H1 (cell line): ENCODE measurements at regions not wholly inside any gene's neighbourhood (a gene's known extent, or its start where the extent isn't known, plus 50 kb on each side); places are given as distances from the start of the nearest gene placed in this dataset.

Experiments
- CTCF ChIA-PET: fragments of 300-600 bp; sonication (Branson Sonifier 250); formaldehyde crosslinking; loops from one replicate; lab custom pipeline; 2021; ENCODE audit not compliant: partially characterized antibody; lab: Charles Lee
- POLR2A ChIA-PET: fragments of 300-600 bp; sonication (Branson Sonifier 250); formaldehyde crosslinking; loops from one replicate; lab custom pipeline; 2021; ENCODE audit warnings: inconsistent platforms; ENCODE audit not compliant: partially characterized antibody; lab: Charles Lee
- DNase-seq, 2 experiments: peaks; one replicate each; pipeline versions ENCODE4 v3.0.0 to v3.0.0-alpha.2; 2010 to 2022; ENCODE audit warnings: low spot score in 2 of 2, low read depth in 1 of 2, mixed read lengths in 1 of 2
- FAIRE-seq: peaks from 2 replicates; lab custom pipeline; 2011; peaks lifted over from hg19 to GRCh38; lab: Jason Lieb, UNC
- H2AFZ ChIP-seq: 2 replicates; pipeline ENCODE4 v1.8.1; 2012; ENCODE audit warnings: low read length, inconsistent platforms
- H2AK5ac ChIP-seq: 2 replicates; pipeline ENCODE4 v1.6.1; 2013; ENCODE audit warnings: low read depth, low read length
- H2BK120ac ChIP-seq: replicated peaks from 2 replicates; pipeline ENCODE3; 2013; ENCODE audit warnings: low read depth, low read length, inconsistent platforms
- H2BK12ac ChIP-seq: 2 replicates; pipeline ENCODE4 v1.6.1; 2013; ENCODE audit warnings: low read depth, low read length
- H2BK15ac ChIP-seq: 2 replicates; pipeline ENCODE4 v1.6.1; 2013; ENCODE audit warnings: low read length
- H2BK20ac ChIP-seq: 2 replicates; pipeline ENCODE4 v1.6.1; 2013; ENCODE audit warnings: low read length
- H2BK5ac ChIP-seq: 2 replicates; pipeline ENCODE4 v1.6.1; 2013; ENCODE audit warnings: low read depth, low read length
- H3K14ac ChIP-seq: 2 replicates; pipeline ENCODE4 v1.6.1; 2013; ENCODE audit warnings: inconsistent platforms; ENCODE audit not compliant: insufficient read length
- H3K18ac ChIP-seq: 2 replicates; pipeline ENCODE4 v1.6.1; 2013; ENCODE audit warnings: low read length; ENCODE audit errors: extremely low read depth
- H3K23ac ChIP-seq: 2 replicates; pipeline ENCODE4 v1.6.1; 2013; ENCODE audit warnings: inconsistent platforms; ENCODE audit not compliant: insufficient read length
- H3K23me2 ChIP-seq: 2 replicates; pipeline ENCODE4 v1.6.1; 2013; ENCODE audit warnings: low read depth, low read length
- H3K27ac ChIP-seq: 2 replicates; pipeline ENCODE4 v1.6.1; 2011; ENCODE audit warnings: low read depth, low read length, inconsistent platforms
- H3K27me3 ChIP-seq, 4 experiments: replicated peaks in 1 of 4; 1 replicate in 1 of 4; 2 replicates in 3 of 4; pipeline versions ENCODE4 v1.6.1 to v1.8.1; 2011 to 2013; ENCODE audit warnings: low read length in 3 of 4, mild to moderate bottlenecking in 3 of 4, inconsistent platforms in 2 of 4, mixed read lengths in 2 of 4, moderate library complexity in 1 of 4; ENCODE audit not compliant: control insufficient read depth in 3 of 4, insufficient read depth in 3 of 4; ENCODE audit errors: extremely low read depth in 1 of 4
- H3K36me3 ChIP-seq, 4 experiments: 2 replicates each; pipeline versions ENCODE4 v1.6.1 to v1.8.1; 2011 to 2013; ENCODE audit warnings: mild to moderate bottlenecking in 4 of 4, low read length in 3 of 4, moderate library complexity in 2 of 4, control low read depth in 1 of 4, inconsistent platforms in 1 of 4; ENCODE audit not compliant: insufficient read depth in 4 of 4, control insufficient read depth in 2 of 4
- H3K4ac ChIP-seq: replicated peaks from 2 replicates; pipeline ENCODE3; 2013; ENCODE audit warnings: low read length, low read depth, mixed read lengths, inconsistent platforms; ENCODE audit not compliant: insufficient read length
- H3K4me1 ChIP-seq, 4 experiments: replicated peaks in 1 of 4; 1 replicate in 1 of 4; 2 replicates in 3 of 4; pipeline versions ENCODE4 v1.6.1 to v1.8.1; 2011 to 2013; ENCODE audit warnings: low read length in 3 of 4, inconsistent platforms in 2 of 4, mixed read lengths in 1 of 4; ENCODE audit not compliant: insufficient read depth in 4 of 4, control insufficient read depth in 3 of 4
- H3K4me2 ChIP-seq, 2 experiments: 2 replicates each; pipeline versions ENCODE4 v1.6.1 to v1.8.1; 2011 to 2013; ENCODE audit warnings: low read depth in 2 of 2, low read length in 2 of 2, control low read depth in 1 of 2, inconsistent platforms in 1 of 2, mild to moderate bottlenecking in 1 of 2; ENCODE audit not compliant: insufficient read depth in 1 of 2
- H3K4me3 ChIP-seq, 4 experiments: fragments of 200-600, 300-600 bp in 1 of 4; sonication (generic), shearing (Covaris generic), sonication (Bioruptor Twin) in 1 of 4; 2 replicates each; pipeline versions ENCODE4 v1.5.1 to v1.8.1; 2011 to 2016; ENCODE audit warnings: low read length in 4 of 4, low read depth in 3 of 4, control low read depth in 2 of 4, inconsistent platforms in 2 of 4, mild to moderate bottlenecking in 2 of 4, mixed read lengths in 1 of 4, moderate library complexity in 1 of 4; ENCODE audit not compliant: insufficient read depth in 2 of 4; ENCODE audit errors: extremely low read depth in 1 of 4
- H3K56ac ChIP-seq: replicated peaks from 2 replicates; pipeline ENCODE3; 2013; ENCODE audit warnings: low read depth, mild to moderate bottlenecking, mixed read lengths, low read length, inconsistent platforms; ENCODE audit not compliant: insufficient read length
- H3K79me1 ChIP-seq: 2 replicates; pipeline ENCODE4 v1.6.1; 2013; ENCODE audit warnings: low read depth, low read length, control low read depth
- H3K79me2 ChIP-seq, 2 experiments: 2 replicates each; pipeline versions ENCODE4 v1.6.1 to v1.8.1; 2012 to 2013; ENCODE audit warnings: low read length in 2 of 2, mild to moderate bottlenecking in 2 of 2, inconsistent platforms in 1 of 2; ENCODE audit not compliant: insufficient read depth in 2 of 2, control insufficient read depth in 1 of 2
- H3K9ac ChIP-seq, 4 experiments: replicated peaks in 1 of 4; 1 replicate in 1 of 4; 2 replicates in 3 of 4; pipeline versions ENCODE4 v1.6.1 to v1.8.1; 2011 to 2013; ENCODE audit warnings: low read depth in 3 of 4, low read length in 3 of 4, control low read depth in 2 of 4, mild to moderate bottlenecking in 2 of 4, moderate library complexity in 2 of 4, inconsistent platforms in 1 of 4; ENCODE audit errors: extremely low read depth in 1 of 4
- H3K9me3 ChIP-seq, 2 experiments: 2 replicates each; pipeline versions ENCODE4 v1.6.1 to v1.8.1; 2012 to 2013; ENCODE audit warnings: mild to moderate bottlenecking in 2 of 2, moderate library complexity in 2 of 2, control low read depth in 1 of 2, inconsistent platforms in 1 of 2, low read depth in 1 of 2, low read length in 1 of 2, mixed read lengths in 1 of 2; ENCODE audit not compliant: insufficient read depth in 2 of 2
- H4K20me1 ChIP-seq, 2 experiments: replicated peaks in 1 of 2; 2 replicates each; pipeline versions ENCODE3 to v1.8.1; 2011 to 2013; ENCODE audit warnings: inconsistent platforms in 2 of 2, low read length in 2 of 2, mild to moderate bottlenecking in 1 of 2; ENCODE audit not compliant: insufficient read depth in 2 of 2, control insufficient read depth in 1 of 2
- H4K5ac ChIP-seq: 2 replicates; pipeline ENCODE4 v1.6.1; 2013; ENCODE audit warnings: low read length, low read depth, mixed read lengths, inconsistent platforms; ENCODE audit not compliant: insufficient read length
- H4K8ac ChIP-seq: 2 replicates; pipeline ENCODE4 v1.8.0; 2013; ENCODE audit warnings: mild to moderate bottlenecking, moderate library complexity, low read length, inconsistent platforms; ENCODE audit not compliant: insufficient read depth; ENCODE audit errors: extremely low read depth
- H4K91ac ChIP-seq: replicated peaks from 2 replicates; pipeline ENCODE3; 2013; ENCODE audit warnings: low read length, mixed read lengths, inconsistent platforms; ENCODE audit not compliant: insufficient read length
- BACH1 ChIP-seq: IDR thresholded peaks from 2 replicates; pipeline ENCODE4 v1.6.1; 2012; ENCODE audit warnings: low read length, improper control_type of control experiment
- CBX5 ChIP-seq: fragments of 300-800, 300-1000 bp; sonication (generic); IDR thresholded peaks from 2 replicates; pipeline ENCODE4 v1.7.1; 2016; ENCODE audit warnings: antibody characterized with exemption, low read length, low read depth
- CTCF ChIP-seq, 3 experiments: IDR thresholded peaks; 1 replicate in 2 of 3; 2 replicates in 1 of 3; pipeline versions ENCODE4 v1.5.1 to v1.6.1; 2011; ENCODE audit warnings: low read length in 3 of 3, mild to moderate bottlenecking in 3 of 3, inconsistent platforms in 2 of 3, low read depth in 1 of 3, moderate library complexity in 1 of 3; ENCODE audit not compliant: insufficient read depth in 1 of 3; ENCODE audit errors: control extremely low read depth in 1 of 3
- HDAC6 ChIP-seq: IDR thresholded peaks from one replicate; pipeline ENCODE4 v1.7.1; 2012; ENCODE audit warnings: low read depth, mild to moderate bottlenecking, inconsistent platforms, low read length, moderate library complexity
- KDM5A ChIP-seq: fragments of 200-600 bp; IDR thresholded peaks from 2 replicates; pipeline ENCODE4 v1.7.1; 2012; ENCODE audit warnings: mild to moderate bottlenecking, low read length, inconsistent platforms, mixed read lengths
- POU5F1 ChIP-seq: IDR thresholded peaks from 2 replicates; pipeline ENCODE4 v1.6.1; 2011; ENCODE audit warnings: low read depth, mild to moderate bottlenecking, low read length, moderate library complexity
- RXRA ChIP-seq: IDR thresholded peaks from 2 replicates; pipeline ENCODE4 v1.6.1; 2011; ENCODE audit warnings: low read depth, mild to moderate bottlenecking, low read length, moderate library complexity; ENCODE audit not compliant: insufficient read depth
- SP2 ChIP-seq: IDR thresholded peaks from 2 replicates; pipeline ENCODE4 v1.6.1; 2012; ENCODE audit warnings: mild to moderate bottlenecking, low read length, inconsistent platforms
- TAF1 ChIP-seq: IDR thresholded peaks from 2 replicates; pipeline ENCODE4 v1.6.1; 2011; ENCODE audit warnings: mild to moderate bottlenecking, low read depth, low read length
- TAF7 ChIP-seq: optimal IDR thresholded peaks from 2 replicates; pipeline ENCODE3; 2011; ENCODE audit warnings: low read depth, mild to moderate bottlenecking, inconsistent platforms, low read length, moderate library complexity, borderline replicate concordance
- whole genome bisulfite sequencing, 2 experiments: shearing (Covaris generic) in 1 of 2; methylation state at CpG; one replicate each; pipeline versions ENCODE4 v1.1.6 to v1.1.7; 2013 to 2015; ENCODE audit warnings: low lambda C conversion rate in 2 of 2, mixed read lengths in 2 of 2, inconsistent platforms in 1 of 2, low coverage in 1 of 2, missing lambda C conversion rate in 1 of 2; ENCODE audit not compliant: insufficient replicate concordance in 2 of 2, insufficient coverage in 1 of 2, insufficient read length in 1 of 2; ENCODE audit errors: extremely low coverage in 1 of 2, missing lambda C conversion rate in 1 of 2; 5-methylcytosine and 5-hydroxymethylcytosine counted together

- H3K9ac ChIP-seq = no peak overlapping the region
- H3K9me3 ChIP-seq = no peaks in the 10 kb centered on the region
- WGBS, 2 experiments = 88% methylated on average over 7 of the region's 7 CpGs; no CpG with 5 or more reads in 1 of the 2 experiments
- FAIRE-seq = no peak
- H2BK5ac ChIP-seq = no peak overlapping the region
- no peaks in the 10 kb centered on the region for H3K23me2 ChIP-seq
- H3K79me2 ChIP-seq = no peaks in the 10 kb centered on the region
- H3K4me2 ChIP-seq = no peak overlapping the region
- no peak overlapping the region for H4K91ac ChIP-seq
- H3K4me3 ChIP-seq = no peak overlapping the region
- no peak overlapping the region for H3K4ac ChIP-seq
- no peaks in the 10 kb centered on the region for H4K20me1 ChIP-seq
- no peak overlapping the region for H3K56ac ChIP-seq
- H4K5ac ChIP-seq = no peak overlapping the region
- H3K27ac ChIP-seq = no peak overlapping the region
- no peak for DNase-seq
- CTCF ChIA-PET = interaction anchor here (0.8 to 1.4 kb wide), 4 partner anchors 19 to 150 kb away, joined by 3 to 5 read pairs (median 3); no protein-coding TSS in a partner anchor
- H3K14ac ChIP-seq = no peak overlapping the region
- H2BK20ac ChIP-seq = no peak overlapping the region
- H2AFZ ChIP-seq = no peak overlapping the region
- POLR2A ChIA-PET = no interaction called here
- H2BK15ac ChIP-seq = no peak overlapping the region
- no peak overlapping the region for H3K23ac ChIP-seq
- H3K18ac ChIP-seq = no peak overlapping the region
- no peak overlapping the region for H2BK120ac ChIP-seq
- H3K36me3 ChIP-seq = no peaks in the 10 kb centered on the region; a peak in 1 of 8 replicates
- no peak overlapping the region for H2BK12ac ChIP-seq
- H3K4me1 ChIP-seq = no peaks in the 10 kb centered on the region
- H2AK5ac ChIP-seq = no peak overlapping the region
- no peaks in the 10 kb centered on the region for H3K79me1 ChIP-seq
- no peak overlapping the region for H4K8ac ChIP-seq
- no peaks in the 10 kb centered on the region for H3K27me3 ChIP-seq
- TF ChIP-seq SP2 (no peak), RXRA (no peak), KDM5A (no peak), TAF1 (no peak), BACH1 (no peak), CTCF (IDR thresholded peaks at IDR 0.05; ENCODE audit: control extremely low read depth in 1 of 3, insufficient read depth in 1 of 3, low read depth in 1 of 3, low read length in 3 of 3) (no peak), POU5F1 (no peak), TAF7 (no peak), HDAC6 (no peak), CBX5 (no peak)
These were observed 520.0 kb downstream of the SLC4A3 start for GRCh38 chr2:220147161-220148038.
